ENCODE measurements at regions not wholly inside any gene's neighbourhood (a gene's known extent, or its start where the extent isn't known, plus 50 kb on each side); places are given as distances from the start of the nearest gene placed in this dataset.

GRCh38 chr9:86684148-86684547, 263.2 kb downstream of the GAS1 start:
- no peak overlapping the region for H3K4me3 ChIP-seq (ENCODE audit: low read length in 2 of 2)
- no peaks in the 10 kb centered on the region for H3K27me3 ChIP-seq (ENCODE audit: control insufficient read depth in 2 of 2, insufficient read depth in 2 of 2, low read length in 2 of 2)
- H3K9ac ChIP-seq (ENCODE audit: low read depth in 1 of 2, low read length in 2 of 2): no peak overlapping the region
- no peaks in the 10 kb centered on the region for H3K9me3 ChIP-seq (ENCODE audit: control insufficient read depth in 2 of 2, low read length in 2 of 2)
- H3K4me1 ChIP-seq (ENCODE audit: control insufficient read depth in 2 of 2, insufficient read depth in 2 of 2, low read length in 2 of 2): no peaks in the 10 kb centered on the region
- H3K27ac ChIP-seq (ENCODE audit: low read depth in 2 of 2, low read length in 2 of 2): no peak overlapping the region
- H3K36me3 ChIP-seq (ENCODE audit: control insufficient read depth in 2 of 2, insufficient read depth in 2 of 2, low read length in 2 of 2): no peaks in the 10 kb centered on the region

GRCh38 chr9:86682240-86682639, 265.1 kb downstream of the GAS1 start:
- Histone ChIP-seq H3K4me3 (ENCODE audit: low read length in 2 of 2) (no peak overlapping the region), H3K27me3 (ENCODE audit: control insufficient read depth in 2 of 2, insufficient read depth in 2 of 2, low read length in 2 of 2) (no peaks in the 10 kb centered on the region), H3K36me3 (ENCODE audit: control insufficient read depth in 2 of 2, insufficient read depth in 2 of 2, low read length in 2 of 2) (no peaks in the 10 kb centered on the region), H3K4me1 (ENCODE audit: control insufficient read depth in 2 of 2, insufficient read depth in 2 of 2, low read length in 2 of 2) (no peaks in the 10 kb centered on the region), H3K9ac (ENCODE audit: low read depth in 1 of 2, low read length in 2 of 2) (no peak overlapping the region), H3K27ac (ENCODE audit: low read depth in 2 of 2, low read length in 2 of 2) (no peak overlapping the region), H3K9me3 (ENCODE audit: control insufficient read depth in 2 of 2, low read length in 2 of 2) (no peaks in the 10 kb centered on the region)

- H3K27me3 ChIP-seq (ENCODE audit: control insufficient read depth in 2 of 2, insufficient read depth in 2 of 2, low read length in 2 of 2): no peaks in the 10 kb centered on the region
- H3K36me3 ChIP-seq (ENCODE audit: control insufficient read depth in 2 of 2, insufficient read depth in 2 of 2, low read length in 2 of 2): no peaks in the 10 kb centered on the region
- no peaks in the 10 kb centered on the region for H3K9me3 ChIP-seq (ENCODE audit: control insufficient read depth in 2 of 2, low read length in 2 of 2)
- no peak overlapping the region for H3K9ac ChIP-seq (ENCODE audit: low read depth in 1 of 2, low read length in 2 of 2)
- no peak overlapping the region for H3K4me3 ChIP-seq (ENCODE audit: low read length in 2 of 2)
- H3K27ac ChIP-seq (ENCODE audit: low read depth in 2 of 2, low read length in 2 of 2): no peak overlapping the region
- no peaks in the 10 kb centered on the region for H3K4me1 ChIP-seq (ENCODE audit: control insufficient read depth in 2 of 2, insufficient read depth in 2 of 2, low read length in 2 of 2)
Observed at GRCh38 chr9:86679909-86680308, 267.4 kb downstream of the GAS1 start.

- Histone ChIP-seq H3K27ac (ENCODE audit: low read depth in 2 of 2, low read length in 2 of 2) (no peak overlapping the region), H3K4me3 (ENCODE audit: low read length in 2 of 2) (no peak overlapping the region), H3K9me3 (ENCODE audit: control insufficient read depth in 2 of 2, low read length in 2 of 2) (no peaks in the 10 kb centered on the region), H3K36me3 (ENCODE audit: control insufficient read depth in 2 of 2, insufficient read depth in 2 of 2, low read length in 2 of 2) (no peaks in the 10 kb centered on the region), H3K4me1 (ENCODE audit: control insufficient read depth in 2 of 2, insufficient read depth in 2 of 2, low read length in 2 of 2) (no peaks in the 10 kb centered on the region), H3K9ac (ENCODE audit: low read depth in 1 of 2, low read length in 2 of 2) (no peak overlapping the region), H3K27me3 (ENCODE audit: control insufficient read depth in 2 of 2, insufficient read depth in 2 of 2, low read length in 2 of 2) (no peaks in the 10 kb centered on the region)
Observed at GRCh38 chr9:86676396-86676795, 270.9 kb downstream of the GAS1 start.

GRCh38 chr9:86675805-86676204, 271.5 kb downstream of the GAS1 start:
- Histone ChIP-seq H3K27ac (ENCODE audit: low read depth in 2 of 2, low read length in 2 of 2) (no peak overlapping the region), H3K4me3 (ENCODE audit: low read length in 2 of 2) (no peak overlapping the region), H3K9ac (ENCODE audit: low read depth in 1 of 2, low read length in 2 of 2) (no peak overlapping the region), H3K4me1 (ENCODE audit: control insufficient read depth in 2 of 2, insufficient read depth in 2 of 2, low read length in 2 of 2) (no peaks in the 10 kb centered on the region), H3K9me3 (ENCODE audit: control insufficient read depth in 2 of 2, low read length in 2 of 2) (no peaks in the 10 kb centered on the region), H3K27me3 (ENCODE audit: control insufficient read depth in 2 of 2, insufficient read depth in 2 of 2, low read length in 2 of 2) (no peaks in the 10 kb centered on the region), H3K36me3 (ENCODE audit: control insufficient read depth in 2 of 2, insufficient read depth in 2 of 2, low read length in 2 of 2) (no peaks in the 10 kb centered on the region)

- H3K27ac ChIP-seq (ENCODE audit: low read depth in 2 of 2, low read length in 2 of 2): no peak overlapping the region
- H3K36me3 ChIP-seq (ENCODE audit: control insufficient read depth in 2 of 2, insufficient read depth in 2 of 2, low read length in 2 of 2): no peaks in the 10 kb centered on the region
- no peaks in the 10 kb centered on the region for H3K27me3 ChIP-seq (ENCODE audit: control insufficient read depth in 2 of 2, insufficient read depth in 2 of 2, low read length in 2 of 2)
- H3K4me3 ChIP-seq (ENCODE audit: low read length in 2 of 2): no peak overlapping the region
- no peaks in the 10 kb centered on the region for H3K9me3 ChIP-seq (ENCODE audit: control insufficient read depth in 2 of 2, low read length in 2 of 2)
- H3K9ac ChIP-seq (ENCODE audit: low read depth in 1 of 2, low read length in 2 of 2): no peak overlapping the region
- no peaks in the 10 kb centered on the region for H3K4me1 ChIP-seq (ENCODE audit: control insufficient read depth in 2 of 2, insufficient read depth in 2 of 2, low read length in 2 of 2)
Observed at GRCh38 chr9:86674487-86674886, 272.8 kb downstream of the GAS1 start.

GRCh38 chr9:86672966-86673365, 274.3 kb downstream of the GAS1 start:
- H3K27me3 ChIP-seq (ENCODE audit: control insufficient read depth in 2 of 2, insufficient read depth in 2 of 2, low read length in 2 of 2): no peaks in the 10 kb centered on the region
- H3K27ac ChIP-seq (ENCODE audit: low read depth in 2 of 2, low read length in 2 of 2): no peak overlapping the region
- H3K36me3 ChIP-seq (ENCODE audit: control insufficient read depth in 2 of 2, insufficient read depth in 2 of 2, low read length in 2 of 2): no peaks in the 10 kb centered on the region
- no peaks in the 10 kb centered on the region for H3K4me1 ChIP-seq (ENCODE audit: control insufficient read depth in 2 of 2, insufficient read depth in 2 of 2, low read length in 2 of 2)
- H3K9me3 ChIP-seq (ENCODE audit: control insufficient read depth in 2 of 2, low read length in 2 of 2): no peaks in the 10 kb centered on the region
- no peak overlapping the region for H3K4me3 ChIP-seq (ENCODE audit: low read length in 2 of 2)
- no peak overlapping the region for H3K9ac ChIP-seq (ENCODE audit: low read depth in 1 of 2, low read length in 2 of 2)

GRCh38 chr9:86672301-86672700, 275.0 kb downstream of the GAS1 start:
- Histone ChIP-seq H3K27me3 (ENCODE audit: control insufficient read depth in 2 of 2, insufficient read depth in 2 of 2, low read length in 2 of 2) (no peaks in the 10 kb centered on the region), H3K9ac (ENCODE audit: low read depth in 1 of 2, low read length in 2 of 2) (no peak overlapping the region), H3K9me3 (ENCODE audit: control insufficient read depth in 2 of 2, low read length in 2 of 2) (no peaks in the 10 kb centered on the region), H3K4me1 (ENCODE audit: control insufficient read depth in 2 of 2, insufficient read depth in 2 of 2, low read length in 2 of 2) (no peaks in the 10 kb centered on the region), H3K36me3 (ENCODE audit: control insufficient read depth in 2 of 2, insufficient read depth in 2 of 2, low read length in 2 of 2) (no peaks in the 10 kb centered on the region), H3K27ac (ENCODE audit: low read depth in 2 of 2, low read length in 2 of 2) (no peak overlapping the region), H3K4me3 (ENCODE audit: low read length in 2 of 2) (no peak overlapping the region)

GRCh38 chr9:86671018-86671417, 276.3 kb downstream of the GAS1 start:
- no peaks in the 10 kb centered on the region for H3K9me3 ChIP-seq (ENCODE audit: control insufficient read depth in 2 of 2, low read length in 2 of 2)
- no peak overlapping the region for H3K27ac ChIP-seq (ENCODE audit: low read depth in 2 of 2, low read length in 2 of 2)
- H3K9ac ChIP-seq (ENCODE audit: low read depth in 1 of 2, low read length in 2 of 2): no peak overlapping the region
- no peak overlapping the region for H3K4me3 ChIP-seq (ENCODE audit: low read length in 2 of 2)
- no peaks in the 10 kb centered on the region for H3K4me1 ChIP-seq (ENCODE audit: control insufficient read depth in 2 of 2, insufficient read depth in 2 of 2, low read length in 2 of 2)
- H3K27me3 ChIP-seq (ENCODE audit: control insufficient read depth in 2 of 2, insufficient read depth in 2 of 2, low read length in 2 of 2): no peaks in the 10 kb centered on the region
- no peaks in the 10 kb centered on the region for H3K36me3 ChIP-seq (ENCODE audit: control insufficient read depth in 2 of 2, insufficient read depth in 2 of 2, low read length in 2 of 2)

- H3K4me1 ChIP-seq (ENCODE audit: control insufficient read depth in 2 of 2, insufficient read depth in 2 of 2, low read length in 2 of 2): no peaks in the 10 kb centered on the region
- no peaks in the 10 kb centered on the region for H3K9me3 ChIP-seq (ENCODE audit: control insufficient read depth in 2 of 2, low read length in 2 of 2)
- H3K27ac ChIP-seq (ENCODE audit: low read depth in 2 of 2, low read length in 2 of 2): no peak overlapping the region
- H3K27me3 ChIP-seq (ENCODE audit: control insufficient read depth in 2 of 2, insufficient read depth in 2 of 2, low read length in 2 of 2): no peaks in the 10 kb centered on the region
- no peak overlapping the region for H3K4me3 ChIP-seq (ENCODE audit: low read length in 2 of 2)
- no peak overlapping the region for H3K9ac ChIP-seq (ENCODE audit: low read depth in 1 of 2, low read length in 2 of 2)
- no peaks in the 10 kb centered on the region for H3K36me3 ChIP-seq (ENCODE audit: control insufficient read depth in 2 of 2, insufficient read depth in 2 of 2, low read length in 2 of 2)
Observed at GRCh38 chr9:86670536-86670935, 276.8 kb downstream of the GAS1 start.

GRCh38 chr9:86670076-86670475, 277.2 kb downstream of the GAS1 start:
- H3K36me3 ChIP-seq (ENCODE audit: control insufficient read depth in 2 of 2, insufficient read depth in 2 of 2, low read length in 2 of 2): no peaks in the 10 kb centered on the region

More at GRCh38 chr9:86670076-86670475, 277.2 kb downstream of the GAS1 start:
- no peaks in the 10 kb centered on the region for H3K4me1 ChIP-seq (ENCODE audit: control insufficient read depth in 2 of 2, insufficient read depth in 2 of 2, low read length in 2 of 2)
- no peak overlapping the region for H3K27ac ChIP-seq (ENCODE audit: low read depth in 2 of 2, low read length in 2 of 2)
- no peak overlapping the region for H3K9ac ChIP-seq (ENCODE audit: low read depth in 1 of 2, low read length in 2 of 2)
- no peaks in the 10 kb centered on the region for H3K27me3 ChIP-seq (ENCODE audit: control insufficient read depth in 2 of 2, insufficient read depth in 2 of 2, low read length in 2 of 2)
- H3K9me3 ChIP-seq (ENCODE audit: control insufficient read depth in 2 of 2, low read length in 2 of 2): no peaks in the 10 kb centered on the region
- no peak overlapping the region for H3K4me3 ChIP-seq (ENCODE audit: low read length in 2 of 2)
